Fibroblast of the aortic adventitia (primary cell): ENCODE measurements at regions not wholly inside any gene's neighbourhood (a gene's known extent, or its start where the extent isn't known, plus 50 kb on each side); places are given as distances from the start of the nearest gene placed in this dataset.

Experiments used
- DNase-seq: peaks from one replicate; pipeline ENCODE4 v3.0.0-alpha.2; 2010; ENCODE audit warnings: low read depth
- H3K4me3 ChIP-seq: 2 replicates; pipeline ENCODE4 v1.5.1; 2011; ENCODE audit warnings: low read depth, mild to moderate bottlenecking, control low read depth, low read length, moderate library complexity
- TF ChIP-seq, protein P1 (sequence below): IDR thresholded peaks from 2 replicates; pipeline ENCODE4 v1.5.1; 2011; ENCODE audit warnings: mild to moderate bottlenecking, low read length, control low read depth, inconsistent platforms; ENCODE audit not compliant: insufficient read depth

DNA sequence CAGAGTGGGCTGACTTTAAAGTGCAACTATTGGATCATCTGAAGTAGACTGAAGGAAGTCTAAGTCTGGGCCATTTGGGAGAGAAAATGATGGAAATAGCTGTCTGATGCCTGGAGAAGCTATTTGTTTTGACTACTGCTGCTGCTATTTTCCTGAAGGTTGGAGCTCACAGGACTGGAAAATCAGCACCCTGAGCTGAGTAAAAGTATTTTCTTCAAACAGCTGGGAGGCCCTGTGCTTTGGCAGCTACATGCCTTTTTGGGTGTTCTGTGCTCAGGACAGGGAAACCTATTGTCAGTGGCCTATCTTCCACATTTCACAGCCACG, 302.6 kb downstream of the ENC1 start:
- DNase-seq, result no peak
- TF ChIP-seq, protein P1, sequence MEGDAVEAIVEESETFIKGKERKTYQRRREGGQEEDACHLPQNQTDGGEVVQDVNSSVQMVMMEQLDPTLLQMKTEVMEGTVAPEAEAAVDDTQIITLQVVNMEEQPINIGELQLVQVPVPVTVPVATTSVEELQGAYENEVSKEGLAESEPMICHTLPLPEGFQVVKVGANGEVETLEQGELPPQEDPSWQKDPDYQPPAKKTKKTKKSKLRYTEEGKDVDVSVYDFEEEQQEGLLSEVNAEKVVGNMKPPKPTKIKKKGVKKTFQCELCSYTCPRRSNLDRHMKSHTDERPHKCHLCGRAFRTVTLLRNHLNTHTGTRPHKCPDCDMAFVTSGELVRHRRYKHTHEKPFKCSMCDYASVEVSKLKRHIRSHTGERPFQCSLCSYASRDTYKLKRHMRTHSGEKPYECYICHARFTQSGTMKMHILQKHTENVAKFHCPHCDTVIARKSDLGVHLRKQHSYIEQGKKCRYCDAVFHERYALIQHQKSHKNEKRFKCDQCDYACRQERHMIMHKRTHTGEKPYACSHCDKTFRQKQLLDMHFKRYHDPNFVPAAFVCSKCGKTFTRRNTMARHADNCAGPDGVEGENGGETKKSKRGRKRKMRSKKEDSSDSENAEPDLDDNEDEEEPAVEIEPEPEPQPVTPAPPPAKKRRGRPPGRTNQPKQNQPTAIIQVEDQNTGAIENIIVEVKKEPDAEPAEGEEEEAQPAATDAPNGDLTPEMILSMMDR, result no peak
- no peak overlapping the region for H3K4me3 ChIP-seq

DNA sequence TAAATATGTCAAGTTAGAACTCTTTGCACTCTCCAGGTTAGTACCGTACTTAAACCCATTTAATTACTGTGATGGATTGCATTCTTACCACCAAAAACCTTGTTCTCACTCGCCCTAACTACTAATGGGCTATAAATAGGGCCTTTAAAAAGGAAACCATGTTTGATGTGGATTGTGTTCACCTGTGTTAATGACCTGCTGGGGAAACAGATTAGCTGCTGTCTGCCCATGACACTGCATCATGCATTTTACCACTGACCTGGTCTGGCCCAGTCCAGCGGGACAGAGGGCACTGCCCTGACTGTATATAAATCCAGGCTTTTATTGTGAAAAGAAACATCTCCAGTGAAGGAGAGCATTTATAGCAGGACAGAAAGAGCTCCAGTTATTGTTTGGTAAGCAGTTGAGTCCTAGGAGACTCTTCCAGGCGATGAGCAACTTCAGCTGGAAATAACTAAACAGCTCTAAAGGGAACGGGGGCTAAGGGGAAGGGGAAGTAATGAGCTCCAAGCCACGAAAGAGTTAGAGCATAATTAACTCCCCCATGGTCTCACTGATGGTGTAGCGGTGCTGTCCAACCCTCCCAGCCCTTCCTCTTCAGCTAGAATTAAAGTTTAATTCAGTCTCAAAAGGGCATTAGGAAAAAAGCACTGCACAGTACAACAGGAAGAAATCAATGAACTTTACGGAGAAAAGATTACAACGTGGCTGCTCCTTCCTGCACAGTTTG, 303.1 kb downstream of the ENC1 start:
- DNase-seq, result no peak
- TF ChIP-seq, protein P1, result no peak
- no peak overlapping the region for H3K4me3 ChIP-seq

DNA sequence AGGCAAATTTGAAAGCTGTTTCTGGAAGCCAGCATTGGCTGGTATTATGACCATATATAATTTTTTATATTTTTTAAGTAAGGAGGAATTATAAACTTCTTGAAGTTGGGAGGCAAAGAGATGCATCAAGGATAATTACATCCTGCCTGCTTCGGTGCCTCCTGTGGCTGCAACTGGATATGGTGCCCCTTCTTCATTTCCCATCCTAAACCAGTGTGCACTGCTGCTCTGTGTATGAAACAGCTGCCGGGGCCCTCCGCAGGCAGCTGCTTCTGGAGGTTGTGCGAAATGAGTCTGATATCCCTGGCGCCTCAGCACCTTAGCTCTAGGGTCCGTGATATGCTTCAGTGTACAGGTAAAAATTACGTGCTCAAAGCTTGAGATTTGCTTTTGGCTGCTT, 304.2 kb downstream of the ENC1 start:
- DNase-seq, result no peak
- TF ChIP-seq, protein P1, result no peak

GRCh38 chr5:74334762-74335384, 305.7 kb downstream of the ENC1 start:
- no peak overlapping the region for H3K4me3 ChIP-seq
- no peak for DNase-seq
- TF ChIP-seq, protein P1, result no peak

More for the DNA sequence above, 304.2 kb downstream of the ENC1 start:
- no peak overlapping the region for H3K4me3 ChIP-seq

- DNase-seq, result no peak
- TF ChIP-seq, protein P1, result no peak
- H3K4me3 ChIP-seq, result no peak overlapping the region
These were observed 306.3 kb downstream of the ENC1 start for GRCh38 chr5:74334062-74334761.

DNA sequence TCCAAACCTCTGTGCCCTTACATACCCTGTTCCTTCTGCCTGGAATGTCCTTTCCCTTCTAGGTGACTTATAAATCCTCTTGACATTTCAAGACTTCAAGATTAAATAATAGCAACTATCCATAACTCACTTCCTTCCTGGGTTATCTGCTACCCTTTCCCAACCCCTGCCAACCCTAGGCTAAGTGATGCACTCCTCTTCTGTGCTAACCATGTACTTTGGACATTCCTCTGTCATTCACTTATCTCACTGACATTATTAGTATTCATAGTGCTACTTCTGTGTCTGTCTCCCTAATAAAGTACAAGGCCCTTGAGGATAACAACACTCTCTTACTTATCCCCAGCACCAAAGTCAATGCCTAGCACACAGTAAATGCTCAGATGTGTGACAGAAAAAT, 307.1 kb downstream of the ENC1 start:
- DNase-seq, result no peak
- H3K4me3 ChIP-seq, result no peak overlapping the region
- TF ChIP-seq, protein P1, result no peak
